HFFc6 (cell line): ENCODE measurements at regions not wholly inside any gene's neighbourhood (a gene's known extent, or its start where the extent isn't known, plus 50 kb on each side); places are given as distances from the start of the nearest gene placed in this dataset.

Experiments
- DNase-seq: peaks from one replicate; pipeline ENCODE4 v3.0.0-alpha.2; 2018
- H3K27ac Mint-ChIP-seq: 2 replicates; pipeline ENCODE4 v1.8.0; 2020; ENCODE audit warnings: mild to moderate bottlenecking, mixed read lengths
- H3K27me3 Mint-ChIP-seq: 2 replicates; pipeline ENCODE4 v1.8.0; 2021; ENCODE audit warnings: mild to moderate bottlenecking, moderate library complexity, mixed read lengths; ENCODE audit not compliant: insufficient read depth
- H3K36me3 Mint-ChIP-seq: 2 replicates; pipeline ENCODE4 v1.8.0; 2021; ENCODE audit warnings: low read depth, mixed read lengths
- H3K4me1 Mint-ChIP-seq: 2 replicates; pipeline ENCODE4 v1.8.0; 2020; ENCODE audit warnings: low read depth, mixed read lengths
- H3K4me3 Mint-ChIP-seq: 2 replicates; pipeline ENCODE4 v1.8.0; 2020; ENCODE audit warnings: mild to moderate bottlenecking, moderate library complexity, mixed read lengths
- H3K9me3 Mint-ChIP-seq: 2 replicates; pipeline ENCODE4 v1.8.0; 2020; ENCODE audit warnings: mild to moderate bottlenecking, mixed read lengths
- TF ChIP-seq, protein P1 (sequence below): fragments of 200-600 bp; sonication (generic); IDR thresholded peaks from 2 replicates; pipeline ENCODE4 v1.5.0; 2021; ENCODE audit warnings: antibody characterized with exemption, mild to moderate bottlenecking

DNA sequence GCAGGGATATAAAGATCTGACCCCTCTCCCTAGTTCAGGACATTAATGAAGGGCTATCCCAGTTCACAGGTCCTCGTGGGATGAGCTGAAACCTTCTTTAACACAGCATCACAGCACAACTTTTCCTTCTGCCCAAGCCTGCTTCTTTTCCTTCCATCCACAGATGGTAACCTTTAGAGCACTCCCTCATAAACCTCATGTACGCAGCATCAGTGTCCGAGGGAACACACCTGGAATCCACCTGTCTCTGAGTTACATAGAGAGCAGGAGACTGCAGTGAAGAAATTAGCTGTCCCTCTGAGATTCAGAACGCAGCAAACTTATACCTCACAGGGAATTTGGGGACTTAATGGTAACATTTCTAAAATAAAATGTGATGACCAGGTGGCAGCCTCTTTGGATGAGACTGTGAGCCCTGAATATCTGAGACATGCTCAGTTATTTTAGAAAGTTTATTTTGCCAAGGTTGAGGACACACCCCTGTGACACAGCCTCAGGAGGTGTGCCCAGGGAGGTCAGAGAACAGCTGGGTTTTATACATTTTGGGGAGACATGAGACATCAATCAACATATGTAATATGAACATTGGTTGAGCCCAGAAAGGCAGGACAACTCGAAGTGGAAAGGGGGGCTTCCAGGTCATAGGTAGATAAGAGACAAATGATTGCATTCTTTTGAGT is 73.8 kb upstream of the PACRGL start:
- no peaks in the 10 kb centered on the region for H3K9me3 Mint-ChIP-seq
- no peak for DNase-seq
- TF ChIP-seq, protein P1, sequence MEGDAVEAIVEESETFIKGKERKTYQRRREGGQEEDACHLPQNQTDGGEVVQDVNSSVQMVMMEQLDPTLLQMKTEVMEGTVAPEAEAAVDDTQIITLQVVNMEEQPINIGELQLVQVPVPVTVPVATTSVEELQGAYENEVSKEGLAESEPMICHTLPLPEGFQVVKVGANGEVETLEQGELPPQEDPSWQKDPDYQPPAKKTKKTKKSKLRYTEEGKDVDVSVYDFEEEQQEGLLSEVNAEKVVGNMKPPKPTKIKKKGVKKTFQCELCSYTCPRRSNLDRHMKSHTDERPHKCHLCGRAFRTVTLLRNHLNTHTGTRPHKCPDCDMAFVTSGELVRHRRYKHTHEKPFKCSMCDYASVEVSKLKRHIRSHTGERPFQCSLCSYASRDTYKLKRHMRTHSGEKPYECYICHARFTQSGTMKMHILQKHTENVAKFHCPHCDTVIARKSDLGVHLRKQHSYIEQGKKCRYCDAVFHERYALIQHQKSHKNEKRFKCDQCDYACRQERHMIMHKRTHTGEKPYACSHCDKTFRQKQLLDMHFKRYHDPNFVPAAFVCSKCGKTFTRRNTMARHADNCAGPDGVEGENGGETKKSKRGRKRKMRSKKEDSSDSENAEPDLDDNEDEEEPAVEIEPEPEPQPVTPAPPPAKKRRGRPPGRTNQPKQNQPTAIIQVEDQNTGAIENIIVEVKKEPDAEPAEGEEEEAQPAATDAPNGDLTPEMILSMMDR, result no peak
- no peaks in the 10 kb centered on the region for H3K36me3 Mint-ChIP-seq
- H3K27me3 Mint-ChIP-seq, result peaks cover 3% of the 10 kb centered on the region
- no peak overlapping the region for H3K27ac Mint-ChIP-seq
- peaks cover 8% of the 10 kb centered on the region for H3K4me1 Mint-ChIP-seq
- H3K4me3 Mint-ChIP-seq, result no peak overlapping the region

DNA sequence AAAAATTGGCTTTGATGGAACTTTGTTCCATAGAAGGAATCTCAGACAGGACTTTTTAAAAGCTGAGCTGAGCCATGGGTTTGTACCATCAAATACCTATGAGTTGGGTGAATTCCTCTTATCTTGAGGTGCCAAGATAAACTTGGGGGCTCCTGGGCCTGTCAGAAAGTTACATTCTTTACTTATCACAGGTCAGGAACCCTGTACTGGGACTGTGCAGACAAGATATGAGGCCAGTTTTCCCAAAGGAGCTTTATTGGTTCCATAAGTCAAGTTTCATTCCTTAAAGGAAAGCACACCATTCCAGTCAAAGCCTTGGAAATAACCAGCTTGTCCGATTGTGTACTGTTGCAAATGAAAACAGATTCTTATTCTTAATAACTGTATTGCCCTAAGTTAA is 72.4 kb upstream of the PACRGL start:
- H3K4me3 Mint-ChIP-seq, result no peak overlapping the region
- H3K4me1 Mint-ChIP-seq, result no peaks in the 10 kb centered on the region; the same call in 1 of the 2 replicates
- TF ChIP-seq, protein P1, result no peak
- H3K9me3 Mint-ChIP-seq, result no peaks in the 10 kb centered on the region
- H3K27me3 Mint-ChIP-seq, result peaks cover 3% of the 10 kb centered on the region
- no peak for DNase-seq
- H3K27ac Mint-ChIP-seq, result no peak overlapping the region
- no peaks in the 10 kb centered on the region for H3K36me3 Mint-ChIP-seq

DNA sequence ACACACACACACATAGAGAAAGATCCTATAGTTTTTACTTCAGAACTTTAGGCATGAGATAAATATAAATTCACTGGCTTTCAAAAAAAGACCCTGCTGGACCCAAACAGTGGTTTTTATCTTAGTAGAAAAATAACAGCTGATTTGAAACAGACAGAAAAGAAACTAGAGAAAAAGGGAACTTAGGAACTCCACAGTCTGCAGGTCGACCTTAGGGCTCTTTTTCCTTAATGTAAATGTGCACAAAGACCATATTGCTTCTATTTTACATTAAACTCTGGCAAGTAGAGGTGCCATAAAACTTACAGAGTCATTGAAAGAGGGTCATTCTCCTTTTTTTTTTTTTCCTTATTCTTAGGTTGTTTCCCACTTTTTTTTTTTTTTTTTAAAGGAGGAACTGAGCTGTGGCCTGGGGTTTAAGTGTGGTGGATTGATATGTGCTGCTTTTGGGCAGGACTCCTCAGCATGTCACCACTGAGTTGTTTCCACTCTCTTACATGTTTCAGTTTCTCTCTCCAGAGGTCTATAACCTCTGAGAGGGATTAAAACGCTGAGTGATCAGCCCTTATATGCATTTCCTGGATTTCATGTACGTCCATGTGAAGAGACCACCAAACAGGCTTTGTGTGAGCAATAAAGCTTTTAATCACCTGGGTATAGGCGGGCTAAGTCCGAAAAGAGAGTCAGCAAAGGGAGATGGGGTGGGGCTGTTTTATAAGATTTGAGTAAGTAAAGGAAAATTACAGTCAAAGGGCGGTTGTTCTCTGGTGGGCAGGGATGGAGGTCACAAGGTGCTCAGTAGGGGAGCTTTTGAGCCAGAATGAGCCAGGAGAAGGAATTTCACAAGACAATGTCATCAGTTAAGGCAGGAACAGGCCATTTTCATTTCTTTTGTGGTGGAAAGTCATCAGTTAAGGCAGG is 70.8 kb upstream of the PACRGL start:
- no peak for DNase-seq
- TF ChIP-seq, protein P1, result no peak
- peaks cover 3% of the 10 kb centered on the region for H3K27me3 Mint-ChIP-seq

DNA sequence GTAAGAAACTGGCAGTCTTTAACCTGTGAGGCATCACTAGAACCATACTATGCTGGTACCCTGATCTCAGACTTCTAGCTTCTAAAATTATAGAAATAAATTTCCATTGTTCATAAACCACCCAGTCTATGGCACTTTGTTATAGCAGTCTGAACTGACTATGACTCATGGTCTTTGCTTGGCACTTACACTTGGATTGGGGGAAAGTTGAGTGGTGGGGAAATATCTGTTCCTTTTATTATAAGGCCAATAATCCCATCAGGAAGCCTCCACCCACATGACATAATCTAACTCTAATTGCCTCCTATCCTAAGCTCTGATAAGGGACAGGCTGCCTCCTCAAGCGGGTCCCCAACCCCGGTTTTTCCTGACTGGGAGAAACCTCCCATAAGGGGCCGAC is 61.4 kb upstream of the PACRGL start:
- TF ChIP-seq, protein P1, result no peak
- Mint-ChIP-seq H3K9me3 (no peaks in the 10 kb centered on the region), H3K36me3 (no peaks in the 10 kb centered on the region), H3K4me1 (no peaks in the 10 kb centered on the region), H3K4me3 (no peak overlapping the region), H3K27ac (no peak overlapping the region), H3K27me3 (peaks cover 10% of the 10 kb centered on the region)
- no peak for DNase-seq

More for the DNA sequence above, 70.8 kb upstream of the PACRGL start:
- no peaks in the 10 kb centered on the region for H3K36me3 Mint-ChIP-seq
- H3K27ac Mint-ChIP-seq, result no peak overlapping the region
- no peaks in the 10 kb centered on the region for H3K9me3 Mint-ChIP-seq
- no peak overlapping the region for H3K4me3 Mint-ChIP-seq
- no peaks in the 10 kb centered on the region; the same call in 1 of the 2 replicates for H3K4me1 Mint-ChIP-seq

DNA sequence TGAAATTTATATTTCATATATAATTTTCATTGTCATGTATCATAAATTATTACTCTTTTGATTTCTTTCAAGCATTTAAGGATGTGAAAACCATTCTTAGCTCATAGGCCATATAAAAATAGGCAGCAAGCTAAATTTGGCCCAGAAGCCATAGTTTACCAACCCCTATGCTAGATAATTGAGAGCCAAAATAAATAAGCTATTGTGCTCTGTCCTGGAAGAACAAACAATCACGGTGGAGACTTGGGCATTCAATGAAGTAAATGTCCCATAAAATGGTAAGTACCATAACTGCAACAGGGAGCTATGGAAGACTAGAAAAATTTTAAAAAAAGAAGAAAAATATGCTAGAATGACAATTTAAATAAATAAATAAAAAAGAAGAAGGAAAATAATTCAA is 60.9 kb upstream of the PACRGL start:
- Mint-ChIP-seq H3K27me3 (peaks cover 9% of the 10 kb centered on the region), H3K9me3 (no peaks in the 10 kb centered on the region), H3K36me3 (no peaks in the 10 kb centered on the region), H3K4me1 (no peaks in the 10 kb centered on the region), H3K4me3 (no peak overlapping the region), H3K27ac (no peak overlapping the region)
- DNase-seq, result no peak
- TF ChIP-seq, protein P1, result no peak
